Superior temporal gyrus (tissue), 1 donor: ENCODE measurements at regions not wholly inside any gene's neighbourhood (a gene's known extent, or its start where the extent isn't known, plus 50 kb on each side); places are given as distances from the start of the nearest gene placed in this dataset.
"Not testable (repeated sequence)": the region's sequence is repeated elsewhere in the genome, so short reads cannot be mapped to it uniquely, and the experiment has no call there.

Experiments used
- DNase-seq: peaks from one replicate; pipeline ENCODE4 v3.0.0-alpha.2; 2016; ENCODE audit errors: extremely low spot score

DNA sequence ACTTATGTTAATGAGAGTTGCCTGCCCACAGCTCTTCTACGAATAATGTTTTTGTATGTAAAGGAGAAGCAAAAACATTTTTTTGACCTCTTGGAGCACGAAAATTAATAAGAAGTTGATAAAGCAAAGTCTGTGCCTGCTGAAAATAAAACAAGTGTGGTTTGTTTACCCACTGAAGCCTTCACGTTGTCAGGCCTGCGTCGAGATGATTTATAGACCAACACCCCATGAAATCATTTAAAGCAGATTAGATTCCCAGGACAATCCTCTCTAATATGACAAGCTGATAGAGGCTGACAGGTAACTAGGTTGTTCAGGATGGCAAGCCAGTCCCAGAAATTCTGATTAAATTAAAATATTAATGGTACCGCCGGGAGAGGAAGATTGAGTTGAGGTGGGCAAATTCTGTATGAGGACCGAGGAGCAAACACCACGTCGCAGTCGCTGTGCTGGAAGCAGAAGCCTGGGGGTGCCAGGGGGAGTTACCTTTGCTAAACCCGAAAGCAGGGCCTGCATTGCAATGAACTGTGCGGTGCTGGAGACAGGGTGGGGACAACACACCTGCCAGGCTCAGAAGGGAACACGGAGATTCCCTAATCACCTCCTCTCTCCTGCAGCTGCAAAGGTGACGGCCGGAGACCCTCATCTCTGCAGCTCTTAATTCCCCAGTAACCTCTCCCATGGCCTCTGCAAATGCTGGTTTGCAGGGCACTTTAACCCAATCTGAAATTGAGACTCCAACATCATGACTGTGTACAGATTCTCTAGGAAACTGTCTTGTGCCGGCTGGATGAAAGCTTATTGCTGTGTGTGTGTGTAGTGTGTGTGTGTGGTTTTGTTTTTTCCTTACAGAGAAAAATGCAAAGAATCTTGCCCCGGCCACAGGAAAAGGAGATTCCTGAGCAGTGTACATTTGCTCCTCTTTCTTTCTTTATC lies 2805.9 kb downstream of the RPIA start:
- DNase-seq, result not testable (repeated sequence)

DNA sequence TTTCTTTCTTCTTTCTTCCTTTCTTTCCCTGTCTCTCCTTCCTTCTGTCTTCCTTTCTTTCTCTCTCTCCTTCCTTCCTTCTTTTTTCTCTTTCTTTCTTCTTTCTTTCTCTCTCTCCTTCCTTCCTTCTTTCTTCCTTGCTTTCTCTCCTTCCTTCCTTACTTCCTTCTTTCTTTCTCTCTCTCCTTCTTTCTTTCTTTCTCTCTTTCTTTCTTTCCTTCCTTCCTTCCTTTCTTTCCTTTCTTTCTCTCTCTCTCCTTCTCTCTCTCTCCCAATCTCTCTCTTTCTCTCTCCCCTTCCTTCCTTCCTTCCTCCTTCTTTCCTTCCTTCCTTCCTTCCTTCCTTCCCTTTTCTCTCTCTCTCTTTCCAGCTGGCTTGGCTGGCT lies 2806.6 kb downstream of the RPIA start:
- not testable (repeated sequence) for DNase-seq

DNA sequence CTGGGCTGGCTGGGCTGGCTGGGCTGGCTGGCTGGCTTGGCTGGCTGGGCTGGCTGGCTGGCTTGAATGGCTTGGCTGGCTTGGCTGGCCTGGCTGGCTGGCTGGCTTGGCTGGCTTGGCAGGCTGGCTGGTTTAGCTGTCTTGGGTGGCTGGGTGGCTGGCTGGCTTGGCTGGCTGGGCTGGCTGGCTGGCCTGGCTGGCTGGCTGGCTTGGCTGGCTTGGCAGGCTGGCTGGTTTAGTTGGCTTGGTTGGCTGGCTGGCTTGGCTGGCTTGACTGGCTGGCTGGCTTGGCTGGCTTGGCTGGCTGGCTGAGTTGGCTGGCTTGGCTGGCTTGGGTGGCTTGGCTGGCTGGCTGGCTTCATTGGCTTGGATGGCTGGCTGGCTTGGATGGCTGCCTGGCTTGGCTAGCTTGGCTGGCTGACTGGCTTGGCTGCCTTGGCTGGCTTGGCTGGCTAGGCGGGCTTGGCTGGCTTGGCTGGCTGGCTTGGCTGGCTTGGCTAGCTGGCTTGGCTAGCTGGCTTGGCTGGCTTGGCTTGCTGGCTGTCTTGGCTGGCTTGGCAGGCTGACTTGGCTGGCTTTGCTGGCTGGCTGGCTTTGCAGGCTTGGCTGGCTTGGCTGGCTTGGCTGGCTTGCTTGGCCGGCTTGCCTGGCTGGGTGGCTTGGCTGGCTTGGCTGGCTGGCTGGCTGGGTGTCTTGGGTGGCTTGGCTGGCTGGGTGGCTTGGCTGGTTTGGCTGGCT lies 2807.2 kb downstream of the RPIA start:
- DNase-seq, result not testable (repeated sequence)

DNA sequence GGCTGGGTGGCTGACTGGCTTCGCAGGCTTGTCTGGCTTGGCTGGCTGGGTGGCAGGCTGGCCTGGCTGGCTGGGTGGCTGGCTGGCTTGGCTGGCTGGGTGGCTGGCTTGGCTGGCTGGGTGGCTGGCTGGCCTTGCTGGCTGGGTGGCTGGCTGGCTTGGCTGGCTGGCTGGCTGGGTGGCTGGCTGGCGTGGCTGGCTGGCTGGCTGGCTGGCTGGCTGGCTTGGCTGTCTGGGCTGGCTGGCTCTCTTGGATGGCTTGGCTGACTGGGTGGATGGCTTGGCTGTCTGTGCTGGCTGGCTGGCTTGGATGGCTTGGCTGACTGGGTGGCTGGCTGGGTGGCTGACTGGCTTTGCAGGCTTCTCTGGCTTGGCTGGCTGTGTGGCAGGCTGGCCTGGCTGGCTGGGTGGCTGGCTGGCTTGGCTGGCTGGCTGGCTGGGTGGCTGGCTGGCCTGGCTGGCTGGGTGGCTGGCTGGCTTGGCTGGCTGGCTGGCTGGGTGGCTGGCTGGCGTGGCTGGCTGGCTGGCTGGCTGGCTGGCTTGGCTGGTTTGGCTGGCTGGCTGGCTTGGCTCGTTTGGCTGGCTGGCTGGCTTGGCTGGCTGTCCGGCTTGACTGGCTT lies 2808.1 kb downstream of the RPIA start:
- not testable (repeated sequence) for DNase-seq

DNA sequence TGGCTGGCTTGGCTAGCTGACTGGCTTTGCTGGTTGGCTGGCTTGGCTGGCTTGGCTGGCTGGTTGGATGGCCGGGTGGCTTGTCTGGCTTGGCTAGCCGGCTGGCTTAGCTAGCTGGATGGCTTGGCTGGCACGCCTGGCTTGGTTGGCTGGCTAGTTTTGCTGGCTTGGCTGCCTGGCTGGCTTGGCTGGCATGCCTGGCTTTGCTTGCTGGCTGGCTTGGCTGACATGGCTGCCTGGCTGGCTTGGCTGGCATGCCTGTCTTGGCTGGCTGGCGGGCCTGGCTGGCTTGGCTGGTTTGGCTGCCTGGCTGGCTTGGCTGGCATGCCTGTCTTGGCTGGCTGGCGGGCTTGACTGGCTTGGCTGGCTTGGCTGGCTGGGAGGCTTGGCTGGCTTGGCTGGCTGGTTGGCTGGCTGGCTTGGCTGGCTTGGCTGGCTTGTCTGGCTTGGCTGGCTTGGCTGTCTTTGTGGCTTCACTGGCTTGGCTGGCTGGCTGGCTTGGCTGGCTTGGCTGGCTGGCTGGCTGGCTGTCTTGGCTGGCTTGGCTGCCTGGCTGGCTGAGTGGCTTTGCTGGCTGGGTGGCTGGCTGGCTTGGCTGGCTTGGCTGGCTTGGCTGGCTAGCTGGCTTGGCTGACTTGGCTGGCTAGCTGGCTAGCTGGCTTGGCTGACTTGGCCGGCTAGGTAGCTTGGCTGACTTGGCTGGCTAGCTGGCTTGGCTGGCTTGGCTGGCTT lies 2808.9 kb downstream of the RPIA start:
- DNase-seq, result not testable (repeated sequence)

DNA sequence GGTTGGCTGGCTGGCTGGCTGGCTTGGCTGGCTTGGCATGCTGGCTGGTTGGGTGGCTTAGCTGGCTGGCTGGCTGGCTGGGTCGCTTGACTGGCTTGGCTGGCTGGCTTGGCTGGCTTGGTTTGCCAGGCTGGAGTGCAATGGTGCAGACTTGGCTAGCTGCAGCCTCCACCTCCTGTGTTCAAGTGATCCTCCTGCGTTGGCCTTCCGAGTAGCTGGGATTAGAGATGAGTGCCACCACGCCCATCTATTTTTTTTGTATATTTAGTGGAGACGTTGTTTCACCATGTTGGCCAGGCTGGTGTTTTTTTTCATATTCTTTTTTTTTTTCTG lies 2809.5 kb downstream of the RPIA start:
- DNase-seq, result not testable (repeated sequence)

DNA sequence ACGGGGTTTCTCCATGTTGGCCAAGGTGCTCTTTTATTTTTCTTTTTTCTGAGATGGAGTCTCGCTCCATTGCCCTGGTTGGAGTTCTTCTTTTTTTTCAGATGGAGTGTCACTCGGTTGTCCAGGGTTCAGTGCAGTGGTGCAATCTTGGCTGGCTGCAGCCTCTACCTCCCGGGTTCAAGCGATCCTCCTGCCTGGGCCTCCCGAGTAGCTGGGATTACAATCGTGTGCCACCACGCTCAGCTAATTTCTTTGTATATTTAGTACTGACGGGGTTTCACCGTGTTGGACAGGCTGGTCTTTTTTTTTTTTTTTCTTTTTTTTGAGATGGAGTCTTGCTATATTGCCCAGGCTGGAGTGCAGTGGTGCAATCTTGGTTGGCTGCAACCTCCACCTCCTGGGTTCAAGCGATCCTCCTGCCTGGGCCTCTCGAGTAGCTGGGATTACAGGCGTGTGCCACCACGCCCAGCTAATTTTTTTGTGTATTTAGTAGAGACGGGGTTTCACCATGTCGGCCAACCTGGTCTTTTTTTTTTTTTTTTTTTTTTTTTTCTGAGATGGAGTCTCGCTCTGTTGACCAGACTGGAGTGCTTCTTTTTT lies 2810.1 kb downstream of the RPIA start:
- not testable (repeated sequence) for DNase-seq

DNA sequence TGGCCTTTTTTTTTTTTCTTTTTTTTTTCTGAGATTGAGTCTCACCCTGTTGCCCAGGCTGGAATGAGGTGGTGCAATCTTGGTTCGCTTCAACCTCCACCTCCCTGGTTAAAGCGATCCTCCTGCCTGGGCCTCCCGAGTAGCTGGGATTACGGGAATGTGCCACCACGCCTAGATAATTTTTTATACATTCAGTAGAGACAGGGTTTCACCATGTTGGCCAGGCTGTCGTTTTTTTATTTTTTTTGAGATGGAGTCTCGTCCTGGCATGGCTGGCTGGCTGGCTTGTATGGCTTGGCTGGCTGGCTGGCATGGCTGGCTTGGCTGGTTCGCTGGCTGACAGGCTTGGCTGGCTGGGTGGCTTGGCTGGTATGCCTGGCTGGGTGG lies 2812.1 kb downstream of the RPIA start:
- not testable (repeated sequence) for DNase-seq

DNA sequence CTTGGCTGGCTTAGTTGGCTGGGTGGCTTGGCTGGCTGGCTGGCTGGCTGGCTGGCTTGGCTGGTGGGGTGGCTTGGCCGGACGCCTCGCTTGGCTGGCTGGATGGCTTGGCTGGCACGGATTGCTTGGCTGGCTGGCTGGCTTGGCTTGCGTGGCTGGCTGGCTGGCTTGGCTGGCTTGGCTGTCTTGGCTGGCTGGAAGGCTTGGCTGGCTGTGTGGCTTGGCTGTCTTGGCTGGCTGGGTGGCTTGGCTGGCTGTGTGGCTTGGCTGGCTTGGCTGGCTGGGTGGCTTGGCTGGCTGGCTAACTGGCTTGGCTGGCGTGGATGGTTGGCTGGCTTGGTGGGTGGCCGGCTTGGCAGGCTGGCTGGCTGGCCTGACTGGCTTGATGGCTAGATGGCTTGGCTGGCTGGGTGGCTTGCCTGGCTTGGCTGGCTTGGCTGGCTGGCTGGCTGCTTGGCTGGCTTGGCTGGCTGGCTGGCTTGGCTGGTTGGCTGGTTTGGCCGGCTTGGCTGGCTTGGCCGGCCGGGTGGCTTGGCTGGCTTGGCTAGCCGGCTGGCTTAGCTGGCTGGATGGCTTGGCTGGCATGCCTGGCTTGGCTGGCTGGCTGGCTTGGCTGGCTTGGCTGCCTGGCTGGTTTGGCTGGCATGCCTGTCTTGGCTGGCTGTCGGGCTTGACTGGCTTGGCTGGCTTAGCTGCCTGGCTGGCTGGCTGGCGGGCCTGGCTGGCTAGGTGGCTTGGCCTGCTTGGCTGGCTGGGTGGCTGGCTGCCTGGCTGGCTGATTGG lies 2812.7 kb downstream of the RPIA start:
- DNase-seq, result not testable (repeated sequence)

DNA sequence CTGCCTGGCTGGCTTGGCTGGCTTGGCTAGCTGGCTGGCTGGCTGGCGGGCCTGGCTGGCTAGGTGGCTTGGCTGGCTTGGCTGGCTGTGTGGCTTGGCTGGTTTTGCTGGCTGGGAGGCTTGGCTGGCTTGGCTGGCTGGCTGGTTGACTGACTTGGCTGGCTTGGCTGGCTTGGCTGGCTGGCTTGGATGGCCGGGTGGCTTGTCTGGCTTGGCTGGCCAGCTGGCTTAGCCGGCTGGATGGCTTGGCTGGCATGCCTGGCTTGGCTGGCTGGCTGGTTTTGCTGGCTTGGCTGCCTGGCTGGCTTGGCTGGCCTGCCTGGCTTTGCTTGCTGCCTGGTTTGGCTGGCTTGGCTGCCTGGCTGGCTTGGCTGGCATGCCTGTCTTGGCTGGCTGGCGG lies 2817.3 kb downstream of the RPIA start:
- not testable (repeated sequence) for DNase-seq

DNA sequence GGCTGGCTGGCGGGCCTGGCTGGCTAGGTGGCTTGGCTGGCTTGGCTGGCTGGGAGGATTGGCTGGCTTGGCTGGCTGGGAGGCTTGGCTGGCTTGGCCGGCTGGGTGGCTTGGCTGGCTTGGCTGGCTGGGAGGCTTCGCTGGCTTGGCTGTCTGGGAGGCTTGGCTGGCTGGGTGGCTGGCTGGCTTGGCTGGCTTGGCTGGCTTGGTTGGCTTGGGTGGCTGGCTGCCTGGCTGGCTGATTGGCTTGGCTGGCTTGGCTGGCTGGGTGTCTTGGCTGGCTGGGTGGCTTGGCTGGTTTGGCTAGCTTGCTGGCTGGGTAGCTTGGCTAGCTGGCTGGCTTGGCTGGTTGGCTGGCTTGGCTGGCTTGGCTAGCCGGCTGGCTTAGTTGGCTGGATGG lies 2817.8 kb downstream of the RPIA start:
- not testable (repeated sequence) for DNase-seq

DNA sequence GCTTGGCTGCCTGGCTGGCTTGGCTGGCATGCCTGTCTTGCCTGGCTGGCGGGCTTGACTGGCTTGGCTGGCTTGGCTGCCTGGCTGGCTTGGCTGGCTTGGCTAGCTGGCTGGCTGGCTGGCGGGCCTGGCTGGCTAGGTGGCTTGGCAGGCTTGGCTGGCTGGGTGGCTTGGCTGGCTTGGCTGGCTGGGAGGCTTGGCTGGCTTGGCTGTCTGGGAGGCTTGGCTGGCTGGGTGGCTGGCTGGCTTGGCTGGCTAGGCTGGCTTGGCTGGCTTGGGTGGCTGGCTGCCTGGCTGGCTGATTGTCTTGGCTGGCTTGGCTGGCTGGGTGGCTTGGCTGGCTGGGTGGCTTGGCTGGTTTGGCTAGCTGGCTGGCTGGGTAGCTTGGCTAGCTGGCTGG lies 2819.7 kb downstream of the RPIA start:
- not testable (repeated sequence) for DNase-seq

DNA sequence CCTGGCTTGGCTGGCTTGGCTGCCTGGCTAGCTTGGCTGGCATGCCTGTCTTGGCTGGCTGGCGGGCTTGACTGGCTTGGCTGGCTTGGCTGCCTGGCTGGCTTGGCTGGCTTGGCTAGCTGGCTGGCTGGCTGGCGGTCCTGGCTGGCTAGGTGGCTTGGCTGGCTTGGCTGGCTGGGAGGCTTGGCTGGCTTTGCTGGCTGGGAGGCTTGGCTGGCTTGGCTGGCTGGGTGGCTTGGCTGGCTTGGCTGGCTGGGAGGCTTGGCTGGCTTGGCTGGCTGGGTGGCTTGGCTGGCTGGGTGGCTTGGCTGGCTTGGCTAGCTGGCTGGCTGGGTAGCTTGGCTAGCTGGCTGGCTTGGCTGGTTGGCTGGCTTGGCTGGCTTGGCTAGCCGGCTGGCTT lies 2824.5 kb downstream of the RPIA start:
- DNase-seq, result not testable (repeated sequence)

DNA sequence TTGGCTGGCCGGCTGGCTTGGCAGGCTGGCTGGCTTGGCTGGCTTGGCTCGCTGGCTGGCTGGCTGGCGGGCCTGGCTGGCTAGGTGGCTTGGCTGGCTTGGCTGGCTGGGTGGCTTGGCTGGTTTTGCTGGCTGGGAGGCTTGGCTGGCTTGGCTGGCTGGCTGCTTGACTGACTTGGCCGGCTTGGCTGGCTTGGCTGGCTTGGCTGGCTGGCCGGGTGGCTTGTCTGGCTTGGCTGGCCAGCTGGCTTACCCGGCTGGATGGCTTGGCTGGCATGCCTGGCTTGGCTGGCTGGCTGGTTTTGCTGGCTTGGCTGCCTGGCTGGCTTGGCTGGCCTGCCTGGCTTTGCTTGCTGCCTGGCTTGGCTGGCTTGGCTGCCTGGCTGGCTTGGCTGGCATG lies 2825.2 kb downstream of the RPIA start:
- DNase-seq, result not testable (repeated sequence)

DNA sequence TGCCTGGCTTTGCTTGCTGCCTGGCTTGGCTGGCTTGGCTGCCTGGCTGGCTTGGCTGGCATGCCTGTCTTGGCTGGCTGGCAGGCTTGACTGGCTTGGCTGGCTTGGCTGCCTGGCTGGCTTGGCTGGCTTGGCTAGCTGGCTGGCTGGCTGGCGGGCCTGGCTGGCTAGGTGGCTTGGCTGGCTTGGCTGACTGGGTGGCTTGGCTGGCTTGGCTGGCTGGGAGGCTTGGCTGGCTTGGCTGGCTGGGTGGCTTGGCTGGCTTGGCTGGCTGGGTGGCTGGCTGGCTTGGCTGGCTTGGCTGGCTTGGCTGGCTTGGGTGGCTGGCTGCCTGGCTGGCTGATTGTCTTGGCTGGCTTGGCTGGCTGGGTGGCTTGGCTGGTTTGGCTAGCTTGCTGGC lies 2826.4 kb downstream of the RPIA start:
- not testable (repeated sequence) for DNase-seq

DNA sequence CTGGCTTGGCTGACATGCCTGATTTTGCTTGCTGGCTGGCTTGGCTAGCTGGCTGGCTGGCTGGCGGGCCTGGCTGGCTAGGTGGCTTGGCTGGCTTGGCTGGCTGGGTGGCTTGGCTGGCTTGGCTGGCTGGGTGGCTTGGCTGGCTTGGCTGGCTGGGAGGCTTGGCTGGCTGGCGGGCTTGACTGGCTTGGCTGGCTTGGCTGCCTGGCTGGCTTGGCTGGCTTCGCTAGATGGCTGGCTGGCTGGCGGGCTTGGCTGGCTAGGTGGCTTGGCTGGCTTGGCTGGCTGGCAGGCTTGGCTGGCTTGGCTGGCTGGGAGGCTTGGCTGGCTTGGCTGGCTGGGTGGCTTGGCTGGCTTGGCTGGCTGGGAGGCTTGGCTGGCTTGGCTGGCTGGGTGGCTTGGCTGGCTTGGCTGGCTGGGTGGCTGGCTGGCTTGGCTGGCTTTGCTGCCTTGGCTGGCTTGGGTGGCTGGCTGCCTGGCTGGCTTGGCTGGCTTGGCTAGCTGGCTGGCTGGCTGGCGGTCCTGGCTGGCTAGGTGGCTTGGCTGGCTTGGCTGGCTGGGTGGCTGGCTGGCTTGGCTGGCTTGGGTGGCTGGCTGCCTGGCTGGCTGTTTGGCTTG lies 2827.0 kb downstream of the RPIA start:
- DNase-seq, result not testable (repeated sequence)

DNA sequence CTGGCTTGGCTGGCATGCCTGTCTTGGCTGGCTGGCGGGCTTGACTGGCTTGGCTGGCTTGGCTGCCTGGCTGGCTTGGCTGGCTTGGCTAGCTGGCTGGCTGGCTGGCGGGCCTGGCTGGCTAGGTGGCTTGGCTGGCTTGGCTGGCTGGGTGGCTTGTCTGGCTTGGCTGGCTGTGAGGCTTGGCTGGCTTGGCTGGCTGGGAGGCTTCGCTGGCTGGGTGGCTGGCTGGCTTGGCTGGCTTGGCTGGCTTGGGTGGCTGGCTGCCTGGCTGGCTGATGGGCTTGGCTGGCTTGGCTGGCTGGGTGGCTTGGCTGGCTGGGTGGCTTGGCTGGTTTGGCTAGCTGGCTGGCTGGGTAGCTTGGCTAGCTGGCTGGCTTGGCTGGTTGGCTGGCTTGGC lies 2827.9 kb downstream of the RPIA start:
- not testable (repeated sequence) for DNase-seq

DNA sequence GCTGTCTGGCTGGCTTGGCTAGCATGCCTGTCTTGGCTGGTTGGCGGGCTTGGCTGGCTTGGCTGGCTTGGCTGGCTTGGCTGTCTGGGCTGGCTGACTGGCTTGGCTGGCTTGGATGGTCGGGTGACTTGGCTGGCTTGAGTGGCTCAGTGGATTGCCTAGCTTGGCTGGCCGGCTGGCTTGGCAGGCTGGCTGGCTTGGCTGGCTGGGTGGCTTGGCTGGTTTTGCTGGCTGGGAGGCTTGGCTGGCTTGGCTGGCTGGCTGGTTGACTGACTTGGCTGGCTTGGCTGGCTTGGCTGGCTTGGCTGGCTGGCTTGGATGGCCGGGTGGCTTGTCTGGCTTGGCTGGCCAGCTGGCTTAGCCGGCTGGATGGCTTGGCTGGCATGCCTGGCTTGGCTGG lies 2828.4 kb downstream of the RPIA start:
- DNase-seq, result not testable (repeated sequence)

DNA sequence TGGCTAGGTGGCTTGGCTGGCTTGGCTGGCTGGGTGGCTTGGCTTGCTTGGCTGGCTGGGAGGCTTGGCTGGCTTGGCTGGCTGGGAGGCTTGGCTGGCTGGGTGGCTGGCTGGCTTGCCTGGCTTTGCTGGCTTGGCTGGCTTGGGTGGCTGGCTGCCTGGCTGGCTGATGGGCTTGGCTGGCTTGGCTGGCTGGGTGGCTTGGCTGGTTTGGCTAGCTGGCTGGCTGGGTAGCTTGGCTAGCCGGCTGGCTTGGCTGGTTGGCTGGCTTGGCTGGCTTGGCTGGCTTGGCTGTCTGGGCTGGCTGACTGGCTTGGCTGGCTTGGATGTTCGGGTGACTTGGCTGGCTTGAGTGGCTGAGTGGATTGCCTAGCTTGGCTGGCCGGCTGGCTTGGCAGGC lies 2829.1 kb downstream of the RPIA start:
- DNase-seq, result not testable (repeated sequence)

DNA sequence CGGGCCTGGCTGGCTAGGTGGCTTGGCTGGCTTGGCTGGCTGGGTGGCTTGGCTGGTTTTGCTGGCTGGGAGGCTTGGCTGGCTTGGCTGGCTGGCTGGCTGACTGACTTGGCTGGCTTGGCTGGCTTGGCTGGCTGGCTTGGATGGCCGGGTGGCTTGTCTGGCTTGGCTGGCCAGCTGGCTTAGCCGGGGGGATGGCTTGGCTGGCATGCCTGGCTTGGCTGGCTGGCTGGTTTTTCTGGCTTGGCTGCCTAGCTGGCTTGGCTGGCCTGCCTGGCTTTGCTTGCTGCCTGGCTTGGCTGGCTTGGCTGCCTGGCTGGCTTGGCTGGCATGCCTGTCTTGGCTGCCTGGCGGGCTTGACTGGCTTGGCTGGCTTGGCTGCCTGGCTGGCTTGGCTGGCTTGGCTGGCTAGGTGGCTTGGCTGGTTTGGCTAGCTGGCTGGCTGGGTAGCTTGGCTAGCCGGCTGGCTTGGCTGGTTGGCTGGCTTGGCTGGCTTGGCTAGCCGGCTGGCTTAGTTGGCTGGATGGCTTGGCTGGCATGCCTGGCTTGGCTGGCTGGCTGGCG lies 2829.6 kb downstream of the RPIA start:
- not testable (repeated sequence) for DNase-seq
